Effector memory CD4-positive, alpha-beta T cell (primary cell): ENCODE measurements at regions not wholly inside any gene's neighbourhood (a gene's known extent, or its start where the extent isn't known, plus 50 kb on each side); places are given as distances from the start of the nearest gene placed in this dataset.

Experiments
- DNase-seq, 3 donors: peaks; one replicate each; pipeline ENCODE4 v3.0.0-alpha.2; 2020
- H3K27ac ChIP-seq: 2 replicates; pipeline ENCODE4 v1.7.0; 2013; ENCODE audit warnings: mild to moderate bottlenecking, low read length, moderate library complexity; ENCODE audit not compliant: insufficient read depth, poor library complexity, severe bottlenecking
- H3K27me3 ChIP-seq: replicated peaks from 2 replicates; pipeline ENCODE4 v1.7.0; 2013; ENCODE audit warnings: mild to moderate bottlenecking, low read length; ENCODE audit not compliant: insufficient read depth, control insufficient read depth, poor library complexity, severe bottlenecking
- H3K36me3 ChIP-seq: 2 replicates; pipeline ENCODE4 v1.7.0; 2013; ENCODE audit warnings: mild to moderate bottlenecking, low read length, moderate library complexity; ENCODE audit not compliant: control insufficient read depth, insufficient read depth
- H3K4me1 ChIP-seq: 2 replicates; pipeline ENCODE4 v1.7.0; 2013; ENCODE audit warnings: low read length, mild to moderate bottlenecking; ENCODE audit not compliant: control insufficient read depth, insufficient read depth, poor library complexity, severe bottlenecking
- H3K4me3 ChIP-seq: 2 replicates; pipeline ENCODE4 v1.7.0; 2013; ENCODE audit warnings: low read length, low read depth, mild to moderate bottlenecking; ENCODE audit not compliant: insufficient read depth, poor library complexity, severe bottlenecking
- H3K9me3 ChIP-seq: 2 replicates; pipeline ENCODE4 v1.7.0; 2013; ENCODE audit warnings: mild to moderate bottlenecking, low read length, moderate library complexity; ENCODE audit not compliant: control insufficient read depth

GRCh38 chr2:47226132-47226922 is 50.0 kb upstream of the CALM2 start:
- no peak for DNase-seq
- Histone ChIP-seq H3K27me3 (no peaks in the 10 kb centered on the region), H3K4me1 (no peaks in the 10 kb centered on the region), H3K36me3 (no peaks in the 10 kb centered on the region), H3K4me3 (no peak overlapping the region), H3K9me3 (no peaks in the 10 kb centered on the region), H3K27ac (no peak overlapping the region)
